ENCODE measurements at regions not wholly inside any gene's neighbourhood (a gene's known extent, or its start where the extent isn't known, plus 50 kb on each side); places are given as distances from the start of the nearest gene placed in this dataset.

DNA sequence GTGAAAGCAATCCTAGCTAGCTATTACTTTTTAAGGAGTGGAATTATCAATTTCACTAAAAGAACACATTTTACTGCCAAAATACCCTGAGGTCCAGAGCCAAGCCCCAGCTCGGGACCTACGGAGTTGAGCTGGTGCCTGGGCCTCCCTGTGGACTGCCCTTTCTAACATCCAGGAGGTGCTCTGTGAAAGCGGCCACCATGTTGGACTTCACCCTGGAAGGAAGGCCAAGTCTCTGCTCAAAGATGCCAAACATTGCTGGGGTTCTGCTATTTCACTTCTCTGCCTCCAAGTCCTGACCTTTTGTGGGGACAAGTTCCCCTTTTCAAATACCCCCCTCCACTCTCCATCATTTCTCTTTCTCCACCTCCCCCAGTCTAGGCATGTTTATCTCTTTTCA lies 498.7 kb upstream of the RAB6C start:
- TF ChIP-seq POLR2A (IDR thresholded peaks at IDR 0.05) (no peak), EP300 (IDR thresholded peaks at IDR 0.05) (no peak)
- TF ChIP-seq, protein P1, sequence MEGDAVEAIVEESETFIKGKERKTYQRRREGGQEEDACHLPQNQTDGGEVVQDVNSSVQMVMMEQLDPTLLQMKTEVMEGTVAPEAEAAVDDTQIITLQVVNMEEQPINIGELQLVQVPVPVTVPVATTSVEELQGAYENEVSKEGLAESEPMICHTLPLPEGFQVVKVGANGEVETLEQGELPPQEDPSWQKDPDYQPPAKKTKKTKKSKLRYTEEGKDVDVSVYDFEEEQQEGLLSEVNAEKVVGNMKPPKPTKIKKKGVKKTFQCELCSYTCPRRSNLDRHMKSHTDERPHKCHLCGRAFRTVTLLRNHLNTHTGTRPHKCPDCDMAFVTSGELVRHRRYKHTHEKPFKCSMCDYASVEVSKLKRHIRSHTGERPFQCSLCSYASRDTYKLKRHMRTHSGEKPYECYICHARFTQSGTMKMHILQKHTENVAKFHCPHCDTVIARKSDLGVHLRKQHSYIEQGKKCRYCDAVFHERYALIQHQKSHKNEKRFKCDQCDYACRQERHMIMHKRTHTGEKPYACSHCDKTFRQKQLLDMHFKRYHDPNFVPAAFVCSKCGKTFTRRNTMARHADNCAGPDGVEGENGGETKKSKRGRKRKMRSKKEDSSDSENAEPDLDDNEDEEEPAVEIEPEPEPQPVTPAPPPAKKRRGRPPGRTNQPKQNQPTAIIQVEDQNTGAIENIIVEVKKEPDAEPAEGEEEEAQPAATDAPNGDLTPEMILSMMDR (IDR thresholded peaks at IDR 0.05) = no peak

Measured in ovary (tissue), 3 donors.